Ishikawa (cell line): ENCODE measurements at regions not wholly inside any gene's neighbourhood (a gene's known extent, or its start where the extent isn't known, plus 50 kb on each side); places are given as distances from the start of the nearest gene placed in this dataset.

Experiments
- CEBPB ChIP-seq: IDR thresholded peaks from 2 replicates; pipeline ENCODE4 v1.6.1; 2012
- TF ChIP-seq, protein P1 (sequence below): IDR thresholded peaks from 2 replicates; pipeline ENCODE4 v1.6.1; 2012; ENCODE audit warnings: low read depth, mild to moderate bottlenecking

DNA sequence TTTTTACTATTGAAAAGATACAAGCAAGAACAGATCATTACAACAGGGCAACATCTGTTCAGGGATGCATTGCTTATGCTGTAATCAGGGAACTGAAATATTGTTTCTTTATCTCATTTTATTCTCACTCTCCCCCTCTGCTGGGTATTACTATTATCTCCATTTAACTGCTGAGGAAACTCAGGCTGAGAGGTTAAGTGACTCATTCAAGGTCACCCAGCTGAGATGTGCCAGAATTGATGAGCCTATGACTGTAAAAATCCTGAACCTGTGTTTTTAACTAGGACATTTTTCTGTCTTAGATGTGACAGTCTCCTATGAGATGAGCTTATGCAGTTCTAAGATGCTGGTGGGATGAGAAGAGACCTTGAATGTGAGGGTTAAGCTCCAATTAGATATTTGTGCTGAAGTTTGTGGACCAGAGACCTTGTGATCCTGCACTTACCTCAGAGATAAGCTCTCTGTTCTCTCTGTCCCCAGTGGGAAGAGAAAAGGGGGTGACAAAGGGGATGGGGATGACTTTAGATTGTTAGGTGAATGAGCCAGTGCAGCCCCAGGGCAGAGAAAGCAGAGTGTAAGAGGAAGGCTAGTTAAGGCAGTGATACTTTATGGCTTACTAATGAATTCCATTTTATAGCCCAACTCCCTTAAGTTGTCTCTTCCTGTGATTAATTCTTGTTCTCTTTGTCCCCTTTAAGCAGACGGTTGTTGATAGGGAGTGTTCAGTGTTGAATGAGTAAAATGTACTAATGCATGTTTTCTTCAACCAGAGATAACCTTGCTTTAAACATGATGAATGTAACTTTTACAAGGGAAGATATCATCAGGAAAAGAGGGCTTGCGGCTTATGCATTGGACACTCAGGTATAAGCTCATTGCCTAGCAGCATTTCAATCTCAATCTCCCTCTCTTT is 111.4 kb downstream of the HLX start:
- TF ChIP-seq CEBPB: no peak
- TF ChIP-seq, protein P1, sequence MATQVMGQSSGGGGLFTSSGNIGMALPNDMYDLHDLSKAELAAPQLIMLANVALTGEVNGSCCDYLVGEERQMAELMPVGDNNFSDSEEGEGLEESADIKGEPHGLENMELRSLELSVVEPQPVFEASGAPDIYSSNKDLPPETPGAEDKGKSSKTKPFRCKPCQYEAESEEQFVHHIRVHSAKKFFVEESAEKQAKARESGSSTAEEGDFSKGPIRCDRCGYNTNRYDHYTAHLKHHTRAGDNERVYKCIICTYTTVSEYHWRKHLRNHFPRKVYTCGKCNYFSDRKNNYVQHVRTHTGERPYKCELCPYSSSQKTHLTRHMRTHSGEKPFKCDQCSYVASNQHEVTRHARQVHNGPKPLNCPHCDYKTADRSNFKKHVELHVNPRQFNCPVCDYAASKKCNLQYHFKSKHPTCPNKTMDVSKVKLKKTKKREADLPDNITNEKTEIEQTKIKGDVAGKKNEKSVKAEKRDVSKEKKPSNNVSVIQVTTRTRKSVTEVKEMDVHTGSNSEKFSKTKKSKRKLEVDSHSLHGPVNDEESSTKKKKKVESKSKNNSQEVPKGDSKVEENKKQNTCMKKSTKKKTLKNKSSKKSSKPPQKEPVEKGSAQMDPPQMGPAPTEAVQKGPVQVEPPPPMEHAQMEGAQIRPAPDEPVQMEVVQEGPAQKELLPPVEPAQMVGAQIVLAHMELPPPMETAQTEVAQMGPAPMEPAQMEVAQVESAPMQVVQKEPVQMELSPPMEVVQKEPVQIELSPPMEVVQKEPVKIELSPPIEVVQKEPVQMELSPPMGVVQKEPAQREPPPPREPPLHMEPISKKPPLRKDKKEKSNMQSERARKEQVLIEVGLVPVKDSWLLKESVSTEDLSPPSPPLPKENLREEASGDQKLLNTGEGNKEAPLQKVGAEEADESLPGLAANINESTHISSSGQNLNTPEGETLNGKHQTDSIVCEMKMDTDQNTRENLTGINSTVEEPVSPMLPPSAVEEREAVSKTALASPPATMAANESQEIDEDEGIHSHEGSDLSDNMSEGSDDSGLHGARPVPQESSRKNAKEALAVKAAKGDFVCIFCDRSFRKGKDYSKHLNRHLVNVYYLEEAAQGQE: no peak
